DMS 273 (cell line): ENCODE measurements at regions not wholly inside any gene's neighbourhood (a gene's known extent, or its start where the extent isn't known, plus 50 kb on each side); places are given as distances from the start of the nearest gene placed in this dataset.
A peak's percentile ranks its signal among the peaks of the same experiment; 100 is the strongest.
"Not testable (repeated sequence)": the region's sequence is repeated elsewhere in the genome, so short reads cannot be mapped to it uniquely, and the experiment has no call there.

Source experiments
- DNase-seq: peaks from one replicate; lab custom pipeline; 2025; ENCODE audit not compliant: unreplicated experiment; lab: John Stamatoyannopoulos, UW

- no peak for DNase-seq
Observed at GRCh38 chr5:18653216-18653752, 1019.0 kb downstream of the TAF11L14 start.

GRCh38 chr5:18660511-18660910 lies 1026.3 kb downstream of the TAF11L14 start:
- DNase-seq = no peak

- DNase-seq = no peak
Observed at GRCh38 chr5:18662231-18662630, 1028.0 kb downstream of the TAF11L14 start.

GRCh38 chr5:18674212-18674611 lies 1040.0 kb downstream of the TAF11L14 start:
- not testable (repeated sequence) for DNase-seq

- no peak for DNase-seq
Observed at GRCh38 chr5:18675041-18675440, 1040.8 kb downstream of the TAF11L14 start.

GRCh38 chr5:18686253-18686652 lies 1052.0 kb downstream of the TAF11L14 start:
- no peak for DNase-seq

- DNase-seq = no peak
Observed at GRCh38 chr5:18687429-18687828, 1053.2 kb downstream of the TAF11L14 start.

- DNase-seq = no peak
Observed at GRCh38 chr5:18699681-18700080, 1065.4 kb downstream of the TAF11L14 start.

GRCh38 chr5:18702821-18703220 lies 1068.6 kb downstream of the TAF11L14 start:
- DNase-seq = no peak

- DNase-seq = no peak
Observed at GRCh38 chr5:18712936-18713485, 1078.8 kb downstream of the TAF11L14 start.

- no peak for DNase-seq
Observed at GRCh38 chr5:18720002-18720401, 1085.7 kb downstream of the TAF11L14 start.

GRCh38 chr5:18732556-18733479 lies 1098.6 kb downstream of the TAF11L14 start:
- DNase-seq = no peak

- DNase-seq = no peak
Observed at GRCh38 chr5:18736051-18736398, 1101.8 kb downstream of the TAF11L14 start.

GRCh38 chr5:18736736-18737135 lies 1102.5 kb downstream of the TAF11L14 start:
- DNase-seq = not testable (repeated sequence)

GRCh38 chr5:18740301-18740700 lies 1106.0 kb downstream of the TAF11L14 start:
- no peak for DNase-seq

GRCh38 chr5:18742830-18743229 lies 1108.6 kb downstream of the TAF11L14 start:
- DNase-seq = no peak

- no peak for DNase-seq
Observed at GRCh38 chr5:18744441-18744840, 1110.2 kb downstream of the TAF11L14 start.

GRCh38 chr5:18745042-18745987 lies 1111.1 kb downstream of the TAF11L14 start:
- peak; percentile 75 for DNase-seq

GRCh38 chr5:18745988-18746615 lies 1111.8 kb downstream of the TAF11L14 start:
- DNase-seq = peak; percentile 82

- DNase-seq = no peak
Observed at GRCh38 chr5:18749763-18750162, 1115.5 kb downstream of the TAF11L14 start.

GRCh38 chr5:18752317-18752716 lies 1118.1 kb downstream of the TAF11L14 start:
- DNase-seq = no peak
